Retina (tissue), 1 donor: ENCODE measurements at regions not wholly inside any gene's neighbourhood (a gene's known extent, or its start where the extent isn't known, plus 50 kb on each side); places are given as distances from the start of the nearest gene placed in this dataset.

Experiments used
- DNase-seq: peaks from one replicate; pipeline ENCODE4 v3.0.0-alpha.2; 2016

DNA sequence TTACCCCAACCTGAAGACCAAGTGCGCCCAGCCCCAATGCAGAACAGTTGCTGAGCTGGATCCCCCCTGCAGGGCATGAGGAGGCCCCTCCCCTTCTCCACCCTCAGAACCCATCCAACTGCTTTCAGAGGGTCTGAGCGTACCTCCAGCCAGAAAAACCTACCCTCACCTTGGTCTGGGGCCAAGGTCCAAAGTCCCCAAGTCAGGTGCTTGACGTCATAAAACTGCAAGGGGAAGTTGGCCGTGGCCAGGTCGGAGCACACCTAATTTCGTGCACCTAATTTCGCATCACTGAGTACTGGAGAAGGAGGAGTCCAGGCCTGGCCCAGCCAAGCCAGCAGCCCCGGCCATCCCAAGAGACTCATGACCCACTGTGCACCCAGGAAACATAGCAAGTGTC, 289.8 kb downstream of the CTTN start:
- no peak for DNase-seq

- no peak for DNase-seq
Observed at GRCh38 chr11:70689764-70690163, 291.4 kb downstream of the CTTN start.

GRCh38 chr11:70692131-70692530, 293.8 kb downstream of the CTTN start:
- DNase-seq = no peak

GRCh38 chr11:70694371-70694770, 296.0 kb downstream of the CTTN start:
- DNase-seq = no peak

DNA sequence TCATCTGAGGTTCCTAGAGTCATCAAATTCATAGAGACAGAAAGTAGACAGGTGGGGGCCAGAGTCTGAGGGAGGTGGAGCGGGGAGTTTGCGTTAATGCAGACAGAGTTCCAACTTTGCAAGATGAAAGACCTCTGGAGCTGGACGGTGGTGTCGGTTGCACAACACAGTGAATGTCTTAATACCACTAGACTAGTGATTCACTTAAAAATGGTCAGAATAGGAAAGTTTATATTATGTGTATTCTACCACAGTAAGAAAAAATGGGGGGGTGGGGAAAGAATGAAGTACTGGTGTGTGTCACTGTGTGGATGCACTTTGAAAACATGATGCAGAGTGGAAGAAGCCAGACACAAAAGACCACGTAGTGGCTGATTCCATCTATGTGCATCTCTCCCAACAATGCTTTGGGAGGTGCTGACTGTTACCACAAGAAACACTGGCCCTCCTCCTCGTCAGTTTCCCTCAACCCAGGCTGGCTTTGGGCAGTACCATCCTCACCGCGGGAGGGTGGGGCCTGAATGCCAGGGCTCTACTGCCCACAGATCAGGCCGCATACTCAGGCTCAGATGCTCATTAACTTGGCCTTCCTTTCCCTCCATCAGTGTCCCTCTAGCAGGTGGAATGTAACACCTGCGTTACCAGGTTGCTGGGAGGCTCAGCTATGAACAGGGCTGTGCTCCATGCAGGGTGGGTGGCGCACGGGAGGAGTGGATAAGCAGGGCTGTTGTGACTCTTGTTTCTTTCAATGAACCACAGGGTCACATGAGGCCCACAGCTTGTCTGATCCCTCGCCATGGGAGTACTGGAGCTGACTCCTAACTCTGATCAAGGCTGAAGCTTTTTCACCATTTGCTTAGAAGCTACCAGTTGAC, 297.0 kb downstream of the CTTN start:
- no peak for DNase-seq

DNA sequence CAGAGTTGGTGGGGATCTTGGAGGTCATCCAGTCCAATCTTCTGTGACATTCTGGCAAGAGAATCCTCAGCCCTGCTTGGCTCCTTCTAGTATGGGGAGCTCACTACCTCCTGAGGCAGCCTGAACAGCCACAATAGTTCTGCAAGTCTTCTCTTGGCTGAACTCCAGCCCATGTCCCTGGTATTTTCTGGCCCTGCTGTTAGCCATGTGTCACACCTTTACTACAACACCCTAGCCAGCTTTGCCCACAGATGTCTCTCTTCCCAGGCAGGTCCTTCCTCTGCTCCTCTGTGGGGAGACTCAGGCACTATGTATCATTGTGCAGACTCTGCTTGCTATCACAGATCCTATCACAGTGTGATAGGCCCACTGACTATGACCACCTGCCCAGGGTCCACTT, 297.7 kb downstream of the CTTN start:
- DNase-seq = no peak

GRCh38 chr11:70696564-70696963, 298.2 kb downstream of the CTTN start:
- no peak for DNase-seq

DNA sequence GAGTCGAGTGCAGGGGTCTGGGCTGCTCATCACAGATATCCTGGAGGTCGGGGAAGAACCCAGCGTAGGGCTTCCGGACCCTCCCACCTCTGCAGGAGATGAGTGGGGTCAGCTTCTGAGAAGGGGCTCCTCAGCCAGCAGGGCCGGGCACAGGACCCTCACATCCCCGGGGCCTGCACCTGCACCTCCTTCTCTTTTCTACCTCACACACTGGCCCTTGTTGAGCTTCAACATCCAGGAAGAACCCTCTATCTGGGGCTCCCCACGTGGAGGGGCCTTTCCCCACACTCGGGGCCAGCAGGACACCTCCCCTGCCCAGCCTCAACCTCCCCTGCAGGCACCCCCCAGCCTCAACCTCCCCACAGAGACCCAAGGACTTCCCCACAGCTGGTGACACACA, 299.4 kb downstream of the CTTN start:
- no peak for DNase-seq

- no peak for DNase-seq
Observed at GRCh38 chr11:70698871-70699270, 300.5 kb downstream of the CTTN start.

DNA sequence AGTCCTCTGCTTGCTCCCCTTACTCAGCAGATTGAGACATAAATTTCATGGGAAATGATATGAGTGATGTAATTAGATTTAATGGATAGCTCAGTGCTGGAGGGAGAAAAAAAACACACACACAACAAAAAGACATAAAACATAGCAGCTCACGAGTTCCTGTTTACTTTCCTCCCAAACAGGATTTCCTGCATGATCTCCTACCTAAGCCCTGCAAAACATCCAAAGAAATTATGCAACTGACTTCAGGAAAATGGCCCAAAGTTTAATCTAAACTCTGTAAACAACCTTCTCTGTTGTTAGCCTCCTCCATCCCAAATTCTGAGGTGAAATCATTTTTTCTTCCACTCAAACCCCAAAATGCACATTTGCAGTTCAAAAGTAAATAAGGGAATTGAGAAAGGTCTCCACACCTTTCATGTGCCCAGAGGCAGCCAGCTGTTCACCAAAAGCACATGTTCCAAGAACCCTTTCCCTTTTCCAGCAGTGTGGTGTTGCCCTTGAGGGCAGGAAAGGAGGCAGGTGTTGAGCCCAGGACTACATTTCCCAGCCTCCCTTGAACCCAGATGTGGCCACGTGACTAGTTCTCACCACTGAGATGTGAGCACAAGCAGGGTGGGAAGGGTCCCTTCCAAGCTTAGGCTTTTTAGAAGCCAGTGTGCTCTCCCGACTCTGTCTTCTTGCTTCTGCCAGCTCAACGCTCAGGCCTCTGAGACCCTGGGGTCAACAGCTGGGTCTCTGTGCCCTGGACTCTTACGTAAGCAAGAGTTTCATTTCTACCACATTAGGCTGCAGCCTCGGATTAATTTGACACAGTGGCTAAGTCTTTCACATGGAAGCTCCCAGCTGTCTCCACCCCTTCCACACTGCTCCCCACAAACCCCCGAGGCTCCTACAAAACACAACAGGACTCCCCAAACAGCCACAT, 301.2 kb downstream of the CTTN start:
- no peak for DNase-seq

GRCh38 chr11:70700453-70700852, 302.1 kb downstream of the CTTN start:
- DNase-seq = no peak

DNA sequence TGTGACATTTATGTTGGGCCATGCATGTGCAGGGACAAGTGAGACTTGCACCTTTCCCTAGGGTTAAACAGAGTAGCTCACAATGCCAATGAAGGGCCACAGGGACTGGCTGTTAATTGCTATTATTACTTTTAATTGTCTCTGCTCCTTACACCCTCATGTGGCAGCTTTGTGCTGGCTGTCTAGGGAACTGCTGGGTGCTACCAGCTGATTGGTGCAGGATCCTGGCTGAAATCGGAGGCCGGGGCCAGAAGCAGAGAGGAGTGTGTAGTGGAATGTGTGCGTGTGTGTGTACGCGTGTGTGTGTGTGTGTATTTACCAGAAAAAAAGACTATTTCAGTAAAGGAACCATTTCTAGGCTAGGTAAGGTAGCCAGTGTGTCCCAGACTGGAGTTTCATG, 302.5 kb downstream of the CTTN start:
- DNase-seq = no peak

DNA sequence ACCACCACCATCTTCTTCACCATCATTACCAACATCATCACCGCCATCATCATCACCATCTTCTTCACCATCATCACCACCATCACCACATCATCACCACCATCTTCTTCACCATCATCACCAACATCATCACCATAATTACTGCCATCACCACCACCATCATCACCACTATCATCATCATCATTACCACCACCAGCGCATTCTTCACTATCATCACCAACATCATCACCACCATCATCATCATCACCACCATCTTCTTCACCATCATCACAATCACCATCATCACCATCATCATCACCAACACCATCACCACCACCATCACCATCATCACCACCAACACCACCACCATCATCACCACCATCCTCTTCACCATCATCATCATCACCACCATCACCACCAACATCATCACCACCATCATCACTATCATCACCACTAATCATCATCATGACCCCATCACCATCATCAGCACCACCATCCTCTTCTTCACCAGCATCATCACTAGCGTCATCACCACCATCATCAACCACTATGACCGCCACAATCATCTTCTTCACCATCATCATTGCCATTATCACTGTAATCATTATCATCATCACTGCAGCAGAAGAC, 303.8 kb downstream of the CTTN start:
- no peak for DNase-seq

GRCh38 chr11:70703141-70704064, 305.1 kb downstream of the CTTN start:
- no peak for DNase-seq

DNA sequence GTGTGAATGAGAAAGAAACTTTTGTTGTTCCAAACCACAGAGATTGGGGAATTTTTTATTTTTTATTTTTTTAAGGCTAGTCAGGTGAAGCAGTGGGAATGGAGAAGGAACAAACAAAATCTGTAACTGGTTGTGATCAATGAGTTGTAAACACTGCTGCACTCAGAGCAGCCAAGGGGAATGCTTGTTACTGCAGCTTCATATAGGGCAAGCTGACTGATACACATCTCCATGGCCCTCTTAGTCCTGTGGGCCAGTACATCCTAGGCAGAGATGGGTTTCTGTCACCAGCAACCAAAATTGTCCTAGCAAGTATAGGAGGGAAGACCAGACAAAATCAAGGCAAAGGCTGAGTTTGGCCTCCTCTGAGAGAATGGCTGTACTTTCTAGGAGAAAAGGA, 306.8 kb downstream of the CTTN start:
- no peak for DNase-seq

DNA sequence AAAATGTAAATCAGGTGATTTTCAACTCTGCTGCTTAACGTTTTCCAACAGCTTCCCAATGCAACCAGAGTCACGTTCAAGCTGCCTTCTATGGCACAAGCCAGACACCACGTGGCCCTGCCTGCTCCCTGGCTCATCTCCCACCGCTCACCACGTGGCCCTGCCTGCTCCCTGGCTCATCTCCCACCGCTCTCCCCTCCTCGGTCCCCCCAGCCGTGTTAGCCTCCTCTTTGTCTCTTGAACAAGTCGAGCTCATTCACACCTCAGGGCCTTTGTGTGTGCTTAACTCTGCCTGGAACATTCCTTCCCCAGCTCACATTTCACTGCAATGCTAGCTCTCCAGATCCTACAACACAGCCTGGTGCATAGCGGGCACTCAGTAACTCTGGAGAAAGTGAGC, 307.6 kb downstream of the CTTN start:
- DNase-seq = no peak

- no peak for DNase-seq
Observed at GRCh38 chr11:70707821-70708220, 309.5 kb downstream of the CTTN start.

DNA sequence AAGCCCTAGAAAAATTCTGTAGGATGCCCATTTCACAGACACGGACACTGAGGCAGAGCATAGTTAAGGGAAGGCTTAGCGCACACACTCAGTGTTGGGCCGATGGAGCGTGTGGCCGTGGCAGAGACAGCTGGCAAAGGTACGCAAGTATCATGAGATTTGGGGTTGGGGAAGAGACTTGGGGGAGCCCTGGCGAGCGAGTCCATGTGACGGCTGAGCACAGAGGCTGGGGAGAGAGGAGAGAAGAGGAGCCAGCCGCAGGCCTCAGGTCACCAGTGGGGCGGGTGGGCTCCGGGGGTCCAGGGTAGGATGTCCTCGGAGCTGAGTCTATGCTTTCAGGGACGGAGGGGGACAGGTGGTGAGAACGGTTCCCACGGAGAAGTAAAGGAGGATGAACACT, 311.3 kb downstream of the CTTN start:
- no peak for DNase-seq

DNA sequence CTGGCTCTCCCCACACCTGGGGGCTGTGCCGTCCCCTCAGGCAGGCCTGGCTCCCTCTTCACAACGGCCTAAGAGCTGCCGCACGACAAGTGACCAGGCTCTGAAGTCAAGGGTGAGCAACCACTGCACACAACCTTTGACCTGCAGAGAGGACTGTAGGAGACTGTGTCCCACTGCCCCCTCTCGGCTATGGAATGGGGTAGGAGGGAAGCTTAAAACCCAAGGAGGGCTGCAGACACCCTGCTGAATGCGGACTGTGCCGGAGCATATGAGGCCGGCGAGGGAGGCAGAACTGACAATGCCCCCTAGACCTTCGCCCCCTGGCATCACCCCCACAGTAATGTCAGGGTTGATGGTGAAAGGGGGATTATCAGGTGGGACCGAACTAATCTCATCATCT, 311.9 kb downstream of the CTTN start:
- no peak for DNase-seq

DNA sequence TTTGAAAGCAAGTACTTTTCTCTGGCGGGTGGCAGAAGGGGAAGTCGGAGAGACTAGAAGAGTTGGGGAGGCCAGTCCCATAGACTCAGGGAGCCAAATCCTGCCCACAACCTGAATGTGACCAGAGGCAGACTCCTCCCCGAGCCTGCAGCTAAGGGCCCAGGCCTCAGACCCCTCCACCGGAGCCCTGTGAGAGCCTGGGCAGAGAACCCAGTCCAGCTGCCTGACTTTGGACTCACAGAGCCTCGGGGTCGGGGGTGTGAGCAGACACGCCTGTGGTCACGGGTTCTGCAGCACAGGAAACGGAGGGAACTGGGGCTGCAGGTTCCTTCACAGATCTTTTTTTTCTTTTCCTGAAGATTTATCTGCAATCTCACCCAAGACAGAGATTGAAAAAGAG, 312.3 kb downstream of the CTTN start:
- DNase-seq = no peak

DNA sequence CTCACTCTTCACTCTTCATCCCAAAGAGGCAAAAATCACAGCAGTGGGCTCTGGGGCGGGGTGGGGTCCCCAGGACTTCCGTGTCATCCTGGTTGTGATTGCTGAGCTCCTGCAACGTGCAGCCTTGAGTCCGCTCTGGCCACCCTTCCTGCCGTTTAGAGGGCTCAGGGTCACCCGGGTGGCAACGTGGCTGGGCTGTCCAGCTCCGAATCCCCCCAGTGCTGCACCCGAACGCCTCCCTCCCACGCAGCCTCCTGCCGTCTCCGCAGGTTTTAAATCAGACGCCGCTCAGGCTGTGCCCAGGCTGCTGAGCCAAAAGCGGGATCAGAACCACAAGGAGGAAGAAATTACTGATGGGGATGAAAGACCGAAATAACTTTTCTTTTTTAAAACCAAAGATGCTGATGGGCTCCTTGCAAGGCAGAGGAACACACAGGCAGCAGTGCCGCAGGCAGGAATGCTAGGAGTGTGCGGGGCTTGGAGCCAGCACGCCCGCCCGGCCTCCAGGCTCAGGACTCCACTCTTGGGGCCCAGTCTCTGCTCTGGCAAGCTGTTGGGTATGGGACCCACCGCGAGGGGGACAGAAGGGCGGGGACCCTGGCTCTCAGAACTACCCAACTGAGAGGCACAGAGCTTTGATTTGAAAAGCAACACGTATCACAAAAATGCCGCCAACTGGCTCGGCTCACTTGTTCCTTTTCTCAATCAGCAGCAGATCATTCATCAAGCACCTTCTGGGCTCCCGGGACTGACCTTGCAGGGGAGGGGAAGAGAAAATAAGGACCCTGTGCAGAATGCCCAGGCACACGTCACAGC, 313.0 kb downstream of the CTTN start:
- DNase-seq = no peak

DNA sequence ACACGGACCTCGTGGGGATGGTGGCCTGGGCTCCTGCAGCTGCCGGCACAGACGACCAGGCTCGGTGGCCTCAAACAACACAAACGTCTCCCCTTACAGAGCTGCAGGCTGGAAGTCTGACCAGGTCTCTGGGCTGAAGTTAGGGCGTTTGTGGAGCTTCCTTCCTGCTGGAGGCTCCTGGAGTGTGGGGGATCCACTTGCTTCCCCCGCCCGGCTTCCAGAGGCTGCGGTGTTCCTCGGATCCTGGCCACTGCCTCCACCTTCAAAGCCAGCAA, 313.5 kb downstream of the CTTN start:
- no peak for DNase-seq
